ENCODE measurements at regions not wholly inside any gene's neighbourhood (a gene's known extent, or its start where the extent isn't known, plus 50 kb on each side); places are given as distances from the start of the nearest gene placed in this dataset.

DNA sequence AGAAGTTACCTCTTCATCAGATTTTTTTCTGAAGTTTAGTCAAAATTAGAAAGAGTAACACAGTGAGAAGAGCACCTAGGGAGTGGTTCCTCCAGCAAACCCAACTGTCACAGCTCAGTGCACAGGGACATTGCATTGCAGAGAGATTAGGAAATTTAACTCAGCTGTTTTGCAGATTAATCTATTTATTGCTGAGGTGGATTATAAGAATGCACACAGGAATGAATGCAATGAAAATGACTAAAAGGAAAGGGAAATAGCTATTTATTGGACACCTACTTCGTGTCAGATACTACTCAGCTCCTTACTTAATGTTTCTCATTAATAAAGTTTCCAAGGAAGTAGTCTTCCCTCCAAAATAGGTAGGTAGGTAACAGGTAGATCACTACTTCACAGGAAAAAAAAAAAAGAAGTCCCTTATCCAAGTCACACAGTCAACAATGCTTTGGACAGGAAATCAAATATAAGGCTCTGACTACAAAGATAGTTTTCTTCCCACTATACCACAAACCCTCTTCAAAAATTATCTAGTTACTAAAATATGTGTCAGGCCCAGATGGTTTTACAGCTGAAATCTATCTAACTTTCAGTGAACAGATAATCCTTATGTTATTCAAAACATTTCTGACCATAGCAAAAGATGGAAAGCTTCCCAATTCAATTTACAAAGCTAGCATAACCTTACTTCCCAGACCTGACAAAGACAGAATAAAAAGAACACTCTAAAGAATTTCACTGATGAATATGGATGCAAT, 442.2 kb upstream of the MPDZ start:
- no peaks in the 10 kb centered on the region for H3K4me1 Mint-ChIP-seq (ENCODE audit: low read depth)
- H3K36me3 Mint-ChIP-seq (ENCODE audit: low read depth), result no peaks in the 10 kb centered on the region
- ATAC-seq, result no peak
- H3K27me3 Mint-ChIP-seq (ENCODE audit: low read depth), result no peaks in the 10 kb centered on the region
- no peaks in the 10 kb centered on the region for H3K9me3 Mint-ChIP-seq (ENCODE audit: insufficient read depth)
- POLR2A ChIA-PET, result no interaction called here
- DNase-seq, result no peak
- H3K4me3 Mint-ChIP-seq, result no peak overlapping the region
- CTCF ChIA-PET, result no interaction called here
- no peak overlapping the region for H3K27ac Mint-ChIP-seq

DNA sequence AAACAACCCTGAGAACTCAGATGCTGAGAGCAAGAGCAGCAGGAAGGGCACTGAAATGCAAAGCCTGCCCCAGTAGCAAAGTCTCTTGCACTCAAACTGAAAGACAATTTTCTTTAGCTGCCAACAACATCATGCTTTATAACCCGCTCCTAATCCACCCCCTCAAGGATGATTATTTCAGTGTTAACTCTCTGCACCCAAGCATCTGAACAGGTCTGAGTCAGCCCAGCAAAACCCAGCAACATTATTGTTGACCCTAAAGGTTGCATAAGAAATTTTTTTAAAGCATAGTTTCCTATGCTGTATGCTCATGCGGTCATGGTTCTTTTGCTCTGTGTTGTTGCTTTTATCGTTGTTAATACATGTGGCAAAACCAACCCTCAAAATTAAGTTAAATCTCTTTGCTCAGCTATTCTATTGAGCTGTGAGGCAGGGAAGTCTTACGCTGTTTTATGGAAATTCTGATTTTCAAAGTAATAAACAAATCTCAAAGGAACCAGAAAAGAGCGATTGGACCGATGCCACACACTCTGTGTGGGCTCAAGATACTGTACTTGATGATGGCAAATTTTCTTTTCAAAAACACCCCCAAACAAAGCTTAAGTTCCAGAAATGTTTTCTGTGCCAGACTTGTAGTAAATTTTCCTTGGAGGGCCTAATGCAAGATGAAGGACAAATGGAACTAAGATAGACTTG, 440.6 kb upstream of the MPDZ start:
- H3K27me3 Mint-ChIP-seq (ENCODE audit: low read depth), result no peaks in the 10 kb centered on the region
- H3K27ac Mint-ChIP-seq, result no peak overlapping the region
- no peaks in the 10 kb centered on the region for H3K4me1 Mint-ChIP-seq (ENCODE audit: low read depth)
- H3K36me3 Mint-ChIP-seq (ENCODE audit: low read depth), result no peaks in the 10 kb centered on the region
- H3K4me3 Mint-ChIP-seq, result no peak overlapping the region
- ChIA-PET CTCF (no interaction called here), POLR2A (no interaction called here)
- no peak for ATAC-seq
- H3K9me3 Mint-ChIP-seq (ENCODE audit: insufficient read depth), result no peaks in the 10 kb centered on the region
- DNase-seq, result no peak

DNA sequence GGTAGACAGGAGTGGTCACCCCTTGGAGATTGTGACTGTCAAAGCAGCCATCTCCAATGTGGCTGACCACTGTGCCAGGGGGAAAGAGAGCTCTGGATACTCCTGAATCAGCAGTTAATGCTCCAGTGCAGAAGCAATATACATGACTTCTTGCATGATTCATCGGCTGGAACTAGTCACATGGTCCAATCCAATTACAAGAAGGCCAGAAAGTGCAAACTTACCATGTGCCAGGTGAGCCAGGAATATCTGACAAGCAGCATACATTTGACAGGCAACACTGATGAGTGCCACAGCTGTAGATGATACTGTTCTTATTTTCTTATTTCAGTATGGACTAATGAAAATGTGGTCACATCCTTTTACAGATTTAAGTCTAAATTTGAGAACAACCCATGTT, 440.0 kb upstream of the MPDZ start:
- ATAC-seq (no peak), DNase-seq (no peak)
- no peak overlapping the region for H3K4me3 Mint-ChIP-seq
- no peaks in the 10 kb centered on the region for H3K36me3 Mint-ChIP-seq (ENCODE audit: low read depth)
- ChIA-PET POLR2A (no interaction called here), CTCF (no interaction called here)
- no peaks in the 10 kb centered on the region for H3K9me3 Mint-ChIP-seq (ENCODE audit: insufficient read depth)
- no peaks in the 10 kb centered on the region for H3K4me1 Mint-ChIP-seq (ENCODE audit: low read depth)
- no peak overlapping the region for H3K27ac Mint-ChIP-seq
- H3K27me3 Mint-ChIP-seq (ENCODE audit: low read depth), result no peaks in the 10 kb centered on the region

DNA sequence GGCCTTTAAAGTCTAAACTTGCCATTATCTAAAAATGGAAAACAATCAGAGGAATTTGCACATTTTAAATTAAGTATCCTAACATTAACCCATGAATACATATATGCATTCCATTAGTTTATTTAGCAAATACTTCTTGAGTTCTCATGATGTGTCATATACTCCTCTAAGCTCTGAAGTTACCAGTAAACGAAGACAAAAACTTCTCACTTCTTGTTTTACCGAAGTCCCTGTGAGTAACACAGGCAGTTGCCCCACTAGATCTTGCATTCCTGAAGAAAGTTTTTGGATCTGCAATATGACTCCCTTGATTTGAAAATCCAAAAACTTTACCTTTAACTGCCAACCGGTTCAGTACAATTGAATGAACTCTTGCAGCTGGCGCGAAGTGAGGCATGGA, 439.0 kb upstream of the MPDZ start:
- Mint-ChIP-seq H3K9me3 (ENCODE audit: insufficient read depth) (no peaks in the 10 kb centered on the region), H3K27me3 (ENCODE audit: low read depth) (no peaks in the 10 kb centered on the region), H3K27ac (no peak overlapping the region), H3K4me1 (ENCODE audit: low read depth) (no peaks in the 10 kb centered on the region), H3K36me3 (ENCODE audit: low read depth) (no peaks in the 10 kb centered on the region), H3K4me3 (no peak overlapping the region)
- DNase-seq (no peak), ATAC-seq (no peak)
- POLR2A ChIA-PET, result no interaction called here
- CTCF ChIA-PET, result no interaction called here

DNA sequence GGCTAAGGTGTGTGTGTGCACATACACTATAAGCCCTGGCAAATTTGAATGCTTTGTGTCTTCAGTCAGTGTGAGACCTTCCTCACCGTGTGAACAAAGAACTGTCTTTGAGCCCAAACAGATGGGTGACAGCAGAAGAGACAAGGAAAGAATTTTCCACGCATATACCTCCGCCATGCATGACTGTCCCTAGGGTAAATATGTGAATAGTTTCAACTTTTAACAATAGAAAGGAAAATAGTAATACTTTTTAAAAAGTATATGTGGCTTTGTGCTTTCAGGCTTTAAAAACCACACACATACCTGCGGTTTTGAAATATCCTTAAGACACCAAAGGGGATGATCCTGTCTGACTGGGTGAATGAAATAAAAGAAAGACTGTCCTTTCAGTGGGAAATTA, 438.6 kb upstream of the MPDZ start:
- no peak overlapping the region for H3K4me3 Mint-ChIP-seq
- no peaks in the 10 kb centered on the region for H3K9me3 Mint-ChIP-seq (ENCODE audit: insufficient read depth)
- no peak overlapping the region for H3K27ac Mint-ChIP-seq
- no peaks in the 10 kb centered on the region for H3K27me3 Mint-ChIP-seq (ENCODE audit: low read depth)
- CTCF ChIA-PET, result no interaction called here
- no peaks in the 10 kb centered on the region for H3K4me1 Mint-ChIP-seq (ENCODE audit: low read depth)
- DNase-seq (no peak), ATAC-seq (no peak)
- POLR2A ChIA-PET, result no interaction called here
- no peaks in the 10 kb centered on the region for H3K36me3 Mint-ChIP-seq (ENCODE audit: low read depth)

DNA sequence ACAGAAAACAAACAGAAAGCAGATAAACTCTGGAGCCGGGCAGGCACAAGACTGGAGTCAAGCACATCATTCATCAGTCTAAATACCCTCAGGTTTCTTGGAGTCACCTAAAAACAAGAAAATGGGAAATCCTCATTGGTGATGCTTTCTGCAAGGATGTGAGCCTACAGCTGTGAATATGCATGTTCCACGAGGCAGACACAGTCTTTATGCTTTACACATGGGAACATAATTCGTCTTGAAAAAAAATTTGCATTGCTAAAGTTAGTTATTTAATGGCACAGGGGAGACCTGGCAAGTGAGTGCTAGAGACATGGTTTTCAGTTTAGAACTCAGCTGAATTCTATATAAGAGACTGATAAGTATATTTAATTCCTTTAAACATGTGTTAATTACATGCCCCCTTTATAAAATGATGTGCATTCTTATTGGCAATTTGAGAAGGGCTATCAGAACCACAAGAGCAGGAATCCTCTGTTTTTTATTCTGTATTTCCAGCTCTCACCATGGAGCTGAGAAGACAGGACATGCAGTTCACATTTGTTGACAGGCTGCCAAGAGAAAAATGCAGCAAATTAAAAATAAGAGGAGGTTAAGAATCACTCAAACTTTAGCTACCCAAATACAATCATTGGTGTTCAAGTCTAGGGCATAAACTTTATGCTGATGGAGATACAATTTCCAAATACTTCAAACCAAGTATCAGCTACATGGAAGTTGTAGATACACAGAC, 438.0 kb upstream of the MPDZ start:
- Mint-ChIP-seq H3K27ac (no peak overlapping the region), H3K36me3 (ENCODE audit: low read depth) (no peaks in the 10 kb centered on the region), H3K4me3 (no peak overlapping the region), H3K4me1 (ENCODE audit: low read depth) (no peaks in the 10 kb centered on the region), H3K9me3 (ENCODE audit: insufficient read depth) (no peaks in the 10 kb centered on the region), H3K27me3 (ENCODE audit: low read depth) (no peaks in the 10 kb centered on the region)
- DNase-seq (no peak), ATAC-seq (no peak)
- ChIA-PET CTCF (no interaction called here), POLR2A (no interaction called here)

DNA sequence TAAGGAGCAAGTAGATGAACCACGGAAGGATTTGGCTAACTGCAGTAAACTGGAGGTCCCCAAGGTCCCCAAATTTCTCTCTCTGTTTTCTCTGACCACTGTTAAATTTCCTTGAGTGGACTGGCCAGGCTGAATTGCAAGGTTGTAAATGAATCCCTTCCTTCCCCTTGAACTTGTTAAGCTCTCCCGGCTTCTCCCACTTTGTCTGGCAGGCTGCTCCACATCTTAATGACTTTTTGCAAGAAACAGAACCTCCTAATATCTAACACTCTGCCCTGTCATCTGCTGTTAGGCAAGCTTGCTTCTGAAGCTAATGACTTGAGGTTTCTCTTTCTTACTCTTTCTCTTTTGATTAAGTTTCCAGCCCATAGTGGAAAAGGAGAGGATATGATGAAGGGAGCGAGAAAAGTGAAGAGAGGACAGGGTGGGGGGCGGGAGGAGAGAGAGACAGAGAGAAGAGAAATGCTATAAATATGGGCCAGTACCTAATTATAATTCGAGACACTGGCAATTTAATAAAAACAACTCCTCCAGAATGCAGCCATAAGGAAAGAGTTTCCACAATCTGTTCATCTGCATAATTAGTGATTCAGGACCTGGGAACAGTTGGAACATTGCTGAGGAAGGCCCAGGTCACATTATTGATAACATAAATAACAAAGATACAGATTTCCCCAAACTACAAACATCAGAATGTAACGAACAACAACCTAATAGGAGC, 437.3 kb upstream of the MPDZ start:
- H3K36me3 Mint-ChIP-seq (ENCODE audit: low read depth), result no peaks in the 10 kb centered on the region
- DNase-seq (no peak), ATAC-seq (no peak)
- H3K27ac Mint-ChIP-seq, result no peak overlapping the region
- CTCF ChIA-PET, result no interaction called here
- no peak overlapping the region for H3K4me3 Mint-ChIP-seq
- no peaks in the 10 kb centered on the region for H3K4me1 Mint-ChIP-seq (ENCODE audit: low read depth)
- no peaks in the 10 kb centered on the region for H3K27me3 Mint-ChIP-seq (ENCODE audit: low read depth)
- POLR2A ChIA-PET, result no interaction called here
- no peaks in the 10 kb centered on the region for H3K9me3 Mint-ChIP-seq (ENCODE audit: insufficient read depth)

DNA sequence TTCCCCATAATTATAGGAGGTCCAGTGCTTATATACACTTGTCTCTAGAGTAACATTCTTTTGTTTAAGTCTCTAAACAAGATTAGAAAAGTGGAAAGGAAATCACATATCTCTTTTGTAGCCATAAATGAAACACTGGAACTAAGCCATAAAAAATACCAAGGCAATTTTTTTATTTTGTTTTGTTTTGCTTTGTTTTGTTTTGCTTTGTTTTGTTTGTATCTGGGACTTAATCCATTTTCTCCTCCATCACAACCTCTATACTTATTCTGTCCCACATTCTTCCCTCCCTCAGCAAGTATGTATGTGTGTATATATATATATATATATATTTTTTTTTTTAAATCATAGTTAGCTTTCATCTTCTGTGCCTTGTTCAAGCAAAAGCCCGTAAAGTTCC, 436.6 kb upstream of the MPDZ start:
- no peak overlapping the region for H3K4me3 Mint-ChIP-seq
- POLR2A ChIA-PET, result no interaction called here
- H3K9me3 Mint-ChIP-seq (ENCODE audit: insufficient read depth), result no peaks in the 10 kb centered on the region
- no peaks in the 10 kb centered on the region for H3K27me3 Mint-ChIP-seq (ENCODE audit: low read depth)
- H3K4me1 Mint-ChIP-seq (ENCODE audit: low read depth), result no peaks in the 10 kb centered on the region
- DNase-seq, result no peak
- no peak for ATAC-seq
- no peaks in the 10 kb centered on the region for H3K36me3 Mint-ChIP-seq (ENCODE audit: low read depth)
- no peak overlapping the region for H3K27ac Mint-ChIP-seq
- CTCF ChIA-PET, result no interaction called here

DNA sequence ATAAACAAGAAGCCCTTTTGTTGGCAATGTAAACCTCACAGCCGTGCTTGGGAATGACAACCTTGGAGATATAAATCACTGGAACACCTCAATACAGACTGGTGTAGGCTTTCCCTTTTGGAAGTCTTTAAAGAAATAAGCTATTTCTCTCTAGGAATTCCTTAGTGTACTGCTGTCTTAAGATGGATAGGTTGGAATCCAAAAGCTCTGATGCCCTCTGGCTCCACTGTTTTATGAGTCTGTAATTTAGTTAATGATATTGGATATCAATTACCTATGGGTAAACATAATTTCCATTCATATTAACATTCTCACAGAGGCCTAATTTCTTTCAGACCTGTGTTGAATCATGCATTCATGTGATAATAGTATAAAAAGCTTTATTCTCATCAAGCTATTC, 435.9 kb upstream of the MPDZ start:
- no peaks in the 10 kb centered on the region for H3K4me1 Mint-ChIP-seq (ENCODE audit: low read depth)
- no peak for ATAC-seq
- POLR2A ChIA-PET, result no interaction called here
- CTCF ChIA-PET, result no interaction called here
- no peaks in the 10 kb centered on the region for H3K36me3 Mint-ChIP-seq (ENCODE audit: low read depth)
- no peak for DNase-seq
- H3K9me3 Mint-ChIP-seq (ENCODE audit: insufficient read depth), result peaks cover 3% of the 10 kb centered on the region
- no peak overlapping the region for H3K4me3 Mint-ChIP-seq
- no peaks in the 10 kb centered on the region for H3K27me3 Mint-ChIP-seq (ENCODE audit: low read depth)
- no peak overlapping the region for H3K27ac Mint-ChIP-seq

DNA sequence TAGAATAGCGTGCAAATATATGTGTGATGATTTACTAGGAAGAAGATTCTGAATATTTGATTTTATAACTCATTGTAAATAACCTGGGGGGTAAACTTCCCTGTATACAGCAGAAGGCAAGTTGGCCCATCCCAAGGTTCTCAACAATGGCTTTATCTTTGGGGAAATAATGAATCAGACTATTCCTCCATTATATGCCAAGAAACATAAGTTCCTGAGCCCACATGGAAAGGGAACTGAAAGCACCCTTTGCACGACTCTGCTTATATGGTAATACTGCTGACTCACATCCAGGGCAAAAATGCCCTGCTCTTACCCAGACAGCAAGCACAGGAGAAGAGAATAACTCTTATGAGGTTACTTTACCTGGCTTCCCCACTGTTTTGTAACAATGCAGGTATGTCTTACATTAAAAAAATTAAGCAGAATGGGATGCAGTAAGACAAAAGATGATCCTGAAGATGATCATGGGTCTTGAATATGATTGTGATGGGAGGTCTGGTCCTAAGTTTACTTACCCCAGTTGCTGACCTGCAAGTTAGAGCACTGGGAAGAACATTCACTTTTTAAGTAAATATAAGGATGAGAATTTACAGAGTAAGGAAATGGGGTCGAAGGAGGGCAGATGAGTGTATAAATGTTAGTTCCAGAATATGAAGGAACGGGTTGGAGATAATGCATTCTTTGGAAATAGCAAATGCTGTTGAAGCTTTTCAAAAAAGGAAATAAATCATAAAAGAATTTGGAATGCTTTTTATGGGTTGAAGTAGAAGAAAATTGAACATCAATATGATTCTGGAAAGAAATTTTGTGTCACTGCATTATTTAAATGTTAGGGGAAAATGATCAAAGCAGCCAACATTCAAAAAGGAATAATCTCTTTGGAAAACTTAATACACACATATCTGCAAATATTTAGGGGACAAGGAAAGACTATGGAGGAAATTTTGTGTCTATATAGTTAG, 428.4 kb upstream of the MPDZ start:
- Mint-ChIP-seq H3K36me3 (ENCODE audit: low read depth) (no peaks in the 10 kb centered on the region), H3K27me3 (ENCODE audit: low read depth) (no peaks in the 10 kb centered on the region), H3K9me3 (ENCODE audit: insufficient read depth) (peaks cover 10% of the 10 kb centered on the region), H3K4me1 (ENCODE audit: low read depth) (no peaks in the 10 kb centered on the region), H3K27ac (no peak overlapping the region), H3K4me3 (no peak overlapping the region)
- CTCF ChIA-PET, result no interaction called here
- ATAC-seq (no peak), DNase-seq (no peak)
- POLR2A ChIA-PET, result interaction anchor here (0.6 kb wide), 1 partner anchor 422 kb away, joined by 3 read pairs; no protein-coding TSS in a partner anchor

DNA sequence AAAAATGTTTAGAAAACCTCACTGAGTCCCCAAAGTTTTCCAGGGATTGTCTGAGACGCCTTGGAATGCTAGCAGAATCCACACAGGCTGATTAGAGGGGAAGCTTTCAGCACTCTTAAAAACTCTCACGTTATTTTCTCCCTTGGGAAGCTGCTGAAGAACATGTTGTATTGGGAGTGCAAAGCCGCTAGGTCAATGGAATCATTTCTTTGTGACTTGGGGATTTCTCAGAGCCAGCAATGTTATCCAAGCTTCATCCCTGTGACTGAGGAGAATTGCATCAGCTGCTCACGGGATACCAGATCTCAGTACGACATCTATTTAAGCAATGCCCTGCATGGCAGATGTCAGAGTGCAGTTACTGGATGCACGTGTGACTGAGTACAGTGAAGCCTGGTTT, 426.4 kb upstream of the MPDZ start:
- Mint-ChIP-seq H3K36me3 (ENCODE audit: low read depth) (no peaks in the 10 kb centered on the region), H3K27me3 (ENCODE audit: low read depth) (no peaks in the 10 kb centered on the region), H3K4me1 (ENCODE audit: low read depth) (no peaks in the 10 kb centered on the region), H3K4me3 (no peak overlapping the region), H3K27ac (no peak overlapping the region), H3K9me3 (ENCODE audit: insufficient read depth) (peaks cover 10% of the 10 kb centered on the region)
- POLR2A ChIA-PET, result no interaction called here
- CTCF ChIA-PET, result no interaction called here
- DNase-seq (no peak), ATAC-seq (no peak)
